A673 (cell line): ENCODE measurements at regions not wholly inside any gene's neighbourhood (a gene's known extent, or its start where the extent isn't known, plus 50 kb on each side); places are given as distances from the start of the nearest gene placed in this dataset.

Experiments used
- EZH2 ChIP-seq: fragments of 200-600 bp; sonication (generic); IDR thresholded peaks from 2 replicates; pipeline ENCODE4 v1.6.1; 2017; ENCODE audit warnings: borderline replicate concordance, low read depth, mild to moderate bottlenecking, mixed read lengths, antibody characterized with exemption, low read length; ENCODE audit not compliant: poor library complexity, severe bottlenecking
- TF ChIP-seq, protein P1 (sequence below): fragments of 300-800, 200-600 bp; sonication (generic); conservative IDR thresholded peaks from 2 replicates; pipeline ENCODE4 v1.5.1; 2017; ENCODE audit warnings: low read depth, mild to moderate bottlenecking, antibody characterized with exemption, low read length, moderate library complexity, mixed read lengths

DNA sequence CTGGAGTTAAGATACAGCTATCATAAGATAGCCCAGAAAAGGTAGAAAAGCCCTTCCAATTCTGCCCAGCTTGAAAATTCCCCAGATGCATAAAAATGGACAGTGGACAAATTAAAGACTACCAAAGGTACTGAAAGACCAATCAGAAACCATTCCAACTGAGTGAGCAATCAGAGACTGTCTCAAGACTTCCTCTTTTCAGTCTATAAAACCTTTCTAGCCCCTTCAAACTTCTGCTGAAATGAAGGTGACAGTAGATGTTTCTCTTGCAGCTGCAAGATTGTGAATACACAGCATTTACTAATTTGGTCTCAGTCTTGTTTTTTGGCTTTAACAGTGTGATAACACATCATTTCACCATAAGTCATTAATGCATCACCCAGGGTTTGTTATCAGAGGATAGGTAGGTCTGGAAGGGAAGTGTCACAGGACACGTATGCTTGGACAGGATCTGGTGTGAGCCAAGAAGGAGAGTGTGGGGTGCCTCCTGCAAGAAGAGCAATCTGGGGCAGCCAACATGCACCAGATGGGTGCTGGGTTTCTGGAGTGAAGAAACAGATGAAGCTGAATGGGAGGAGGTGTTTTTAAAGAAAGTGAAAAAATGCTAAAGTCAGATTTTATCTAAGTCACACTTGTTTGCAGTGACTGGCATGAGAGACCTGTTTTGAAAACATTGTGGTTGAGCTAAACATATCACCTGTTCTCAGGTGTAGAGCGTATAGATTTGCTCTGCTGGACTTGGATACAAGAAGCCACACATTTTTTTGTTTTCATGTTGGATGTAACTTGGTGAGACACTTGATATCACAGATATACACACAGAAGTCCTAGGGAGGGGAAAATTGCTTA, 75.3 kb upstream of the DDX18 start:
- TF ChIP-seq, protein P1, sequence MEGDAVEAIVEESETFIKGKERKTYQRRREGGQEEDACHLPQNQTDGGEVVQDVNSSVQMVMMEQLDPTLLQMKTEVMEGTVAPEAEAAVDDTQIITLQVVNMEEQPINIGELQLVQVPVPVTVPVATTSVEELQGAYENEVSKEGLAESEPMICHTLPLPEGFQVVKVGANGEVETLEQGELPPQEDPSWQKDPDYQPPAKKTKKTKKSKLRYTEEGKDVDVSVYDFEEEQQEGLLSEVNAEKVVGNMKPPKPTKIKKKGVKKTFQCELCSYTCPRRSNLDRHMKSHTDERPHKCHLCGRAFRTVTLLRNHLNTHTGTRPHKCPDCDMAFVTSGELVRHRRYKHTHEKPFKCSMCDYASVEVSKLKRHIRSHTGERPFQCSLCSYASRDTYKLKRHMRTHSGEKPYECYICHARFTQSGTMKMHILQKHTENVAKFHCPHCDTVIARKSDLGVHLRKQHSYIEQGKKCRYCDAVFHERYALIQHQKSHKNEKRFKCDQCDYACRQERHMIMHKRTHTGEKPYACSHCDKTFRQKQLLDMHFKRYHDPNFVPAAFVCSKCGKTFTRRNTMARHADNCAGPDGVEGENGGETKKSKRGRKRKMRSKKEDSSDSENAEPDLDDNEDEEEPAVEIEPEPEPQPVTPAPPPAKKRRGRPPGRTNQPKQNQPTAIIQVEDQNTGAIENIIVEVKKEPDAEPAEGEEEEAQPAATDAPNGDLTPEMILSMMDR, result no peak
- no peak for TF ChIP-seq EZH2
